ENCODE measurements at regions not wholly inside any gene's neighbourhood (a gene's known extent, or its start where the extent isn't known, plus 50 kb on each side); places are given as distances from the start of the nearest gene placed in this dataset.

DNA sequence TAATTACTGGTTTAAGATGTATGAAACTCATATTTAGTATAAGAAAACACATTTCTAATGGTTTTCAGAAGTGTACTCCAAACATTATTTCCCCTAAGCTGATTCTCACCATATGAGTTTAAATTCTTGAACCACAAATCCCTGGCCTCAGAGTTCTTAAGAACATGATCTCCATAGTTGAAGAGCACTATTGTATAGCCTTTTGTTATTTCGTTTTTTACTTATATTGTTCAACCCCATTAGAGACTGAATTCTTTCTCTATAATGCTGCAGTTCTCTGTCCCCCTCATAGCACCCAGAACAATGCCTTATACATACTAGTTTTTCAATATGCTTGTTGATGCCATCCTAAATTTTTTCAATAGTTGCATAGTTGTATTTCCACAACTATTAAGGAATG is 85.5 kb upstream of the TMEM17 start:
- no peak for DNase-seq

DNA sequence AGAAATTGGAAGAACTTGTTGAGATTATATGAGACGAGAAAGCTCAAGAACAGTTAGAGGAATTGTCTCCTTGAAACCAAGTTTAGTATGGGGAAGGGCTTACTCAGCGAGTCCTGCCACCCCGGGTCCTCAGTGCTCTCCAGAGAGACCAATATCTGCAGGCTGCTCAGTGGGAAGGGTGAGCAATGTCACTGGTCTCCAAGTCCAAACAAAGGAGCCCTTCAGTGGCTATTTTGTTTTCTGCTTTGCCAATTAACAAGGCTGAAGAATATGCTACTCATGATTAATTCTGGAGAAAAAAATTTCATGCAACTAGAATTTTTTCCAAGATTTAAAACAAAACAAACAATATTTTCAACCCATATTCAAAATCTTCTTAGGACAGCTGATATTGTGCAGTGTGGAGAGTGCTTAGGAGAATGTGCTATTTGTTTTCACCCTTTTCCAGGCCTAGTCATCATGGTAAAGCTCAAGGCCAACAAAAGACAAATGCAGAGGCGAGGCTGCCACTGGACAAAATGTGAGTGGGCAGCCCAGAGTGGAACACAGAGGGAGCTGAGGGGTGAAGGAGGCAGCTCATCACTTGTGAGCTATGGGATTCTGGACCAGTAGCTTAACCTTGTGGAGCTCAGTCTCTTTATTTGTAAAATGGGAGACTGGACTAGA is 83.8 kb upstream of the TMEM17 start:
- Histone ChIP-seq H3K79me2 (ENCODE audit: insufficient read depth, low read length) (no peaks in the 10 kb centered on the region), H3K4me2 (replicated peaks; ENCODE audit: extremely low read depth, low read length, poor library complexity, severe bottlenecking) (no peak overlapping the region), H4K20me1 (ENCODE audit: insufficient read depth, low read length) (no peaks in the 10 kb centered on the region), H3K27ac (ENCODE audit: low read depth in 1 of 2, low read length in 2 of 2) (no peak overlapping the region), H2AFZ (ENCODE audit: insufficient read depth, low read depth, low read length, poor library complexity, severe bottlenecking) (no peak overlapping the region), H3K4me1 (ENCODE audit: control insufficient read depth in 1 of 2, insufficient read depth in 2 of 2, low read length in 2 of 2) (no peaks in the 10 kb centered on the region), H3K9me3 (replicated peaks in 1 of 2; ENCODE audit: control insufficient read depth in 1 of 2, insufficient read depth in 1 of 2, low read length in 2 of 2) (peaks cover 0 to 7% of the 10 kb centered on the region in 2 donors), H3K4me3 (replicated peaks in 1 of 3; ENCODE audit: low read depth in 2 of 3, low read length in 3 of 3) (no peak overlapping the region), H3K9ac (ENCODE audit: insufficient read depth, low read length, poor library complexity, severe bottlenecking) (no peak overlapping the region), H3K27me3 (ENCODE audit: control insufficient read depth in 2 of 2, insufficient read depth in 2 of 2, low read length in 2 of 2) (no peaks in the 10 kb centered on the region), H3K36me3 (replicated peaks in 1 of 2; ENCODE audit: control insufficient read depth in 1 of 2, insufficient read depth in 2 of 2, low read length in 2 of 2) (no peaks in the 10 kb centered on the region)
- H3K4me1 Mint-ChIP-seq = no peaks in the 10 kb centered on the region
- no peaks in the 10 kb centered on the region for H3K36me3 Mint-ChIP-seq
- H3K27me3 Mint-ChIP-seq (ENCODE audit: low read depth in 3 of 3) = peaks cover 0 to 7% (median 0%) of the 10 kb centered on the region in 3 donors
- no peak for TF ChIP-seq CTCF (IDR thresholded peaks at IDR 0.05)
- intact Hi-C loops (cut with micrococcal nuclease) = no loop called here
- peaks cover 0 to 16% (median 8%) of the 10 kb centered on the region in 7 donors for H3K9me3 Mint-ChIP-seq
- no peak overlapping the region for H3K4me3 Mint-ChIP-seq
- no peak overlapping the region for H3K27ac Mint-ChIP-seq
- 92% methylated on average over 4 of the region's 4 CpGs for WGBS (ENCODE audit: insufficient coverage)
- no peak for DNase-seq

More for the DNA sequence above, 85.5 kb upstream of the TMEM17 start:
- Histone ChIP-seq H3K36me3 (replicated peaks in 1 of 2; ENCODE audit: control insufficient read depth in 1 of 2, insufficient read depth in 2 of 2, low read length in 2 of 2) (no peaks in the 10 kb centered on the region), H3K9ac (ENCODE audit: insufficient read depth, low read length, poor library complexity, severe bottlenecking) (no peak overlapping the region), H3K9me3 (replicated peaks in 1 of 2; ENCODE audit: control insufficient read depth in 1 of 2, insufficient read depth in 1 of 2, low read length in 2 of 2) (peaks cover 0 to under 1% of the 10 kb centered on the region in 2 donors), H3K27me3 (ENCODE audit: control insufficient read depth in 2 of 2, insufficient read depth in 2 of 2, low read length in 2 of 2) (no peaks in the 10 kb centered on the region), H4K20me1 (ENCODE audit: insufficient read depth, low read length) (no peaks in the 10 kb centered on the region), H3K4me1 (ENCODE audit: control insufficient read depth in 1 of 2, insufficient read depth in 2 of 2, low read length in 2 of 2) (no peaks in the 10 kb centered on the region), H3K27ac (ENCODE audit: low read depth in 1 of 2, low read length in 2 of 2) (no peak overlapping the region), H3K79me2 (ENCODE audit: insufficient read depth, low read length) (no peaks in the 10 kb centered on the region), H3K4me2 (replicated peaks; ENCODE audit: extremely low read depth, low read length, poor library complexity, severe bottlenecking) (no peak overlapping the region), H2AFZ (ENCODE audit: insufficient read depth, low read depth, low read length, poor library complexity, severe bottlenecking) (no peak overlapping the region), H3K4me3 (replicated peaks in 1 of 3; ENCODE audit: low read depth in 2 of 3, low read length in 3 of 3) (no peak overlapping the region)
- no peak for TF ChIP-seq CTCF (IDR thresholded peaks at IDR 0.05)
- no peaks in the 10 kb centered on the region for H3K36me3 Mint-ChIP-seq
- intact Hi-C loops (cut with micrococcal nuclease) = no loop called here
- no peaks in the 10 kb centered on the region for H3K4me1 Mint-ChIP-seq
- WGBS (ENCODE audit: insufficient coverage) = no CpG with 5 or more reads among the region's 1 CpG
- no peak overlapping the region for H3K27ac Mint-ChIP-seq
- no peak overlapping the region for H3K4me3 Mint-ChIP-seq
- peaks cover 0 to 7% (median 4%) of the 10 kb centered on the region in 7 donors for H3K9me3 Mint-ChIP-seq
- peaks cover 0 to 4% (median 0%) of the 10 kb centered on the region in 3 donors for H3K27me3 Mint-ChIP-seq (ENCODE audit: low read depth in 3 of 3)

Data from CD14-positive monocyte (primary cell).